ENCODE measurements at regions not wholly inside any gene's neighbourhood (a gene's known extent, or its start where the extent isn't known, plus 50 kb on each side); places are given as distances from the start of the nearest gene placed in this dataset.

DNA sequence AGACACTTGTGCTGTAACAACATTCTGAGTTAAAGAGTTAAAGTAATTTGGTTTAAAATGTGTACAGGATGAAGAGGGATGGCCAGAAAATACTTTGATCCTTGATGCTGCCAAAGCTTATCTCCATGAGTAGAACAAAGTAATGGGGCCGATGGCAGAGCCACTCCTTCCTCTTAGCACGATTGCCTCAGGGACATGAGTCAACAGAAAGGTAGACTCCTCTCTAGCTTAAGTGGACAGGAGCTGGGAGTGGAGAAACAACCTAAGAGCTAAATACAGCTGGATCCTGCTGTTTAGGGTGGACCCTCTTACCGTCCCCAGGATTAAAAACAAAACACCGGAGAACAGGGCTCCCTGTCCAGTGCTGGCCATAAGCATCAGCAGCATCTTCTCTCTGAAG is 267.3 kb downstream of the IRX1 start:
- Mint-ChIP-seq H3K27me3 (ENCODE audit: low read depth) (no peaks in the 10 kb centered on the region), H3K27ac (ENCODE audit: unreplicated experiment) (no peak overlapping the region), H3K9me3 (peaks cover 11% of the 10 kb centered on the region), H3K4me3 (no peak overlapping the region), H3K4me1 (peaks cover 14% of the 10 kb centered on the region), H3K36me3 (ENCODE audit: low read depth) (no peaks in the 10 kb centered on the region)
- no peak for DNase-seq (ENCODE audit: low read depth, low spot score)
- TF ChIP-seq, protein P1, sequence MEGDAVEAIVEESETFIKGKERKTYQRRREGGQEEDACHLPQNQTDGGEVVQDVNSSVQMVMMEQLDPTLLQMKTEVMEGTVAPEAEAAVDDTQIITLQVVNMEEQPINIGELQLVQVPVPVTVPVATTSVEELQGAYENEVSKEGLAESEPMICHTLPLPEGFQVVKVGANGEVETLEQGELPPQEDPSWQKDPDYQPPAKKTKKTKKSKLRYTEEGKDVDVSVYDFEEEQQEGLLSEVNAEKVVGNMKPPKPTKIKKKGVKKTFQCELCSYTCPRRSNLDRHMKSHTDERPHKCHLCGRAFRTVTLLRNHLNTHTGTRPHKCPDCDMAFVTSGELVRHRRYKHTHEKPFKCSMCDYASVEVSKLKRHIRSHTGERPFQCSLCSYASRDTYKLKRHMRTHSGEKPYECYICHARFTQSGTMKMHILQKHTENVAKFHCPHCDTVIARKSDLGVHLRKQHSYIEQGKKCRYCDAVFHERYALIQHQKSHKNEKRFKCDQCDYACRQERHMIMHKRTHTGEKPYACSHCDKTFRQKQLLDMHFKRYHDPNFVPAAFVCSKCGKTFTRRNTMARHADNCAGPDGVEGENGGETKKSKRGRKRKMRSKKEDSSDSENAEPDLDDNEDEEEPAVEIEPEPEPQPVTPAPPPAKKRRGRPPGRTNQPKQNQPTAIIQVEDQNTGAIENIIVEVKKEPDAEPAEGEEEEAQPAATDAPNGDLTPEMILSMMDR (conservative IDR thresholded peaks at IDR 0.05): no peak

DNA sequence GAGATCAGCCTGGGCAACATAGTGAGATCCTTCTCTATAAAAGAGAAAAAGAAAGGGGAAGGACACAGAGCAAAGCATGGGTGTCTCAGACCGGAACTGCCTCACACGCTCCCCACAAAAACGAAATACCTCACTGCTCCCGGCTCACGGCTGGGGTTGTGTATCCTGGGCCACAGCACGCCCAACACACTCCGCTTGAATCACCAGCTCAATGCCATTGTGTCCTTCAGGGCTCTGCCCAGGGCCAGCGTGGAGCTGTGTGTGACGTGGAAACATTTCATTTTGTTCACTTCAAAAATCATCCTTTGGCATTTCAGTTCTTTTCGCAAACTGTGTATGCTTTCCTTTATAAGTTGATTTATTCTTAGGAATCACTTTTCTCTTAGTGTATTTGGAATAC is 279.5 kb downstream of the IRX1 start:
- TF ChIP-seq, protein P1 (conservative IDR thresholded peaks at IDR 0.05): no peak
- no peak for DNase-seq (ENCODE audit: low read depth, low spot score)
- peaks cover 7% of the 10 kb centered on the region for H3K36me3 Mint-ChIP-seq (ENCODE audit: low read depth)
- no peak overlapping the region for H3K4me3 Mint-ChIP-seq
- peaks cover 17% of the 10 kb centered on the region for H3K9me3 Mint-ChIP-seq
- peaks cover 15% of the 10 kb centered on the region for H3K4me1 Mint-ChIP-seq
- H3K27ac Mint-ChIP-seq (ENCODE audit: unreplicated experiment): no peak overlapping the region
- H3K27me3 Mint-ChIP-seq (ENCODE audit: low read depth): no peaks in the 10 kb centered on the region

DNA sequence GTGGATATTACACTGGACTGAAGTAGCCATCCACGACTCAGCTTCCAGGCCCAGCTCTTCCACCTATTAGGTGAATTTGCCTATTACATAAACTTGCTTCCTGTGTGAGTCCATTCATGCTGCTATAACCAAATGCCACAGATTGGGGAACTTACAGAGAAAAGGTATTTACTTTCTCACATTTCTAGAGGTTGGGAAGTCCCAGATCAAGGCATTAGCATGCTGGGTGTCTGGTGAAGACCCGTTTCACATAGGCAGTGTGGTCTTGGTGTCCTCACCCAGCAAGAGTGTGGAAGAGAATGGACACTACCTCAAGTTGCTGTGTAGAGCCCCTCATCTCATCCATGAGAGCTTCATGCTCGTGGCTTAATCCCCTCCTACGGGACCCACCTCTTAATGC is 282.6 kb downstream of the IRX1 start:
- Mint-ChIP-seq H3K27me3 (ENCODE audit: low read depth) (peaks cover 3% of the 10 kb centered on the region), H3K36me3 (ENCODE audit: low read depth) (peaks cover 2% of the 10 kb centered on the region), H3K4me3 (no peak overlapping the region), H3K27ac (ENCODE audit: unreplicated experiment) (no peak overlapping the region), H3K4me1 (peaks cover 3% of the 10 kb centered on the region), H3K9me3 (peaks cover 10% of the 10 kb centered on the region)
- TF ChIP-seq, protein P1 (conservative IDR thresholded peaks at IDR 0.05): no peak
- no peak for DNase-seq (ENCODE audit: low read depth, low spot score)

DNA sequence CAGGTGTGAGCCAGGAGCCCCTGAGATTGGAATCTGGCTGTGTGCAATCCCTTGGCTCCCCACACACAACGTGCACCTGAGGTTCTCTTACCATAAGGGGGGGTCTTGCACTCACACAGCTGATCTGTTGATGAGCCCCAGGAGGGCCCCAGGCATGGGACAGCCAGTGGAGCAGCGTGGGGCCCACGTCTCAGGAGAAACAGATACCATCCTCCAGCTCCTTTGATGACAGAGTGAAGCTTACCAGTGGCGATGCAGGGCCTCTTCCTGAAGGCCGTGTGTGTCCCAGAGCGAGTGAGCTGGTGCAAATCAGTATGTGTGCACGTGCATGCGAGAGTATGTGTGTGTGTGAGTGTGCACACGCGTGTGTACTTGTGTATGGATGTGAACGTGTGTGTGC is 287.4 kb downstream of the IRX1 start:
- Mint-ChIP-seq H3K27me3 (ENCODE audit: low read depth) (peaks cover 3% of the 10 kb centered on the region), H3K4me1 (peaks cover 6% of the 10 kb centered on the region), H3K27ac (ENCODE audit: unreplicated experiment) (no peak overlapping the region), H3K9me3 (no peaks in the 10 kb centered on the region), H3K36me3 (ENCODE audit: low read depth) (no peaks in the 10 kb centered on the region), H3K4me3 (no peak overlapping the region)
- no peak for DNase-seq (ENCODE audit: low read depth, low spot score)
- TF ChIP-seq, protein P1 (conservative IDR thresholded peaks at IDR 0.05): no peak

DNA sequence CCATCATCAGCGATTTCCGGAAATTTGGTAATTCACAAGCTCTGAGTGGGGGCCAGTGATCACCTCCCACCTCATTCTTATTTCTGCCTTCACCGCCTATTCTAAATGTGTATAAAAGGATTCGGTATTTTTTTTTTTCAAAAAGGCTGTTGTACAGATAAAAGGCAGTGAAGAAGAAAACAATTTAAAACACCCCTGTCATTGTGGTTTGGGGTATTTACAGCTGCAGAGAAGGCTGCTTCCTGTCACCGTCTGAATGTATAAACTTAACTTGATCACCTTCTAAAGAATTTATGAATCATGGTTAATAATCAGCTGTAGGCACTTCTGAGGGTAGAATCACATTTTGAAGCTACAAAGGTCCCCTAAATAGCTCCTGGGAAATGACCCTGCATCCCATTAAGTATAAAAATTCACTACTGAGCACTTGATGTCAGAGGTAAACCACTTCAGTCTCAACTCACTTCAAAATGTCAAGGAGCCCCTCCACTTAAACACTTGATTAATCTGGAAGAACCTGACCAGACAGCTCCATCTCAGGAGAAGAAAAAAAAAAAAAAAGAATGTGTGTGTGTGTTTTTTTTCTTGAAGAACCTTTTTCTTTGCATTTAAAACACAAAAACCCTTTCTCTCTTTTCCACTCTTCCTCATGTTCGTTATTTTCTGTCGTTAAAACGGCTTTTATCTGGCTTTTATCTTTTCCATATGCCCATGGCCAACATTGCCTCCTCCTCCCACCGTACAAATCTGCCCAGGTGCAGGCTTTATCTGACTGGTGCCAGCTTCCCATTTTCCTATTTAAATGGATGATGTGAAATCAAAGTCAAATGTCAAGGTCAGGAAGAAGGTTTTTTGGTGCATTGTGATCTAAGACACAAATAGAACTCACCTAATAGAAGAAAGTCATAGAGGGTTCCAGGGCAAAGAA is 291.2 kb downstream of the IRX1 start:
- no peaks in the 10 kb centered on the region for H3K27me3 Mint-ChIP-seq (ENCODE audit: low read depth)

More for the DNA sequence above, 291.2 kb downstream of the IRX1 start:
- Mint-ChIP-seq H3K4me1 (peaks cover 19% of the 10 kb centered on the region), H3K9me3 (no peaks in the 10 kb centered on the region), H3K4me3 (no peak overlapping the region), H3K36me3 (ENCODE audit: low read depth) (no peaks in the 10 kb centered on the region), H3K27ac (ENCODE audit: unreplicated experiment) (peak overlapping the region; percentile 76)
- TF ChIP-seq, protein P1 (conservative IDR thresholded peaks at IDR 0.05): no peak
- DNase-seq (ENCODE audit: low read depth, low spot score): no peak

Measured in neural crest cell (in vitro differentiated cells).